Breast epithelium (tissue), 4 donors: ENCODE measurements at regions not wholly inside any gene's neighbourhood (a gene's known extent, or its start where the extent isn't known, plus 50 kb on each side); places are given as distances from the start of the nearest gene placed in this dataset.
"Not testable (repeated sequence)": the region's sequence is repeated elsewhere in the genome, so short reads cannot be mapped to it uniquely, and the experiment has no call there.

Source experiments
- DNase-seq, 2 donors: peaks; one replicate each; pipeline ENCODE4 v3.0.0-alpha.2; 2019; ENCODE audit warnings: low spot score in 2 of 2
- H3K27ac ChIP-seq, 2 donors: fragments of 200-600 bp; sonication (generic) in 1 of 2; one replicate each; pipeline ENCODE4 v1.5.1; 2016 to 2019; ENCODE audit warnings: mild to moderate bottlenecking in 1 of 2
- H3K27me3 ChIP-seq, 2 donors: fragments of 200-600 bp; sonication (generic) in 1 of 2; one replicate each; pipeline versions ENCODE4 v1.5.1 to v1.6.0; 2017 to 2019; ENCODE audit warnings: control low read depth in 1 of 2, mild to moderate bottlenecking in 1 of 2
- H3K36me3 ChIP-seq: fragments of 200-600 bp; one replicate; pipeline ENCODE4 v1.5.1; 2019
- H3K4me1 ChIP-seq, 2 donors: fragments of 200-600 bp; sonication (generic); one replicate each; pipeline ENCODE4 v1.5.1; 2016 to 2019; ENCODE audit warnings: control low read depth in 1 of 2
- H3K4me3 ChIP-seq, 3 donors: fragments of 200-600 bp; sonication (generic); 1 replicate in 2 of 3; 2 replicates in 1 of 3; pipeline ENCODE4 v1.5.1; 2016 to 2019; ENCODE audit warnings: mild to moderate bottlenecking in 3 of 3, moderate library complexity in 2 of 3
- H3K9me3 ChIP-seq, 2 donors: fragments of 200-600 bp; sonication (generic) in 1 of 2; one replicate each; pipeline ENCODE4 v1.5.1; 2016 to 2019; ENCODE audit warnings: control low read depth in 1 of 2
- POLR2A ChIP-seq: fragments of 450-650 bp; IDR thresholded peaks from one replicate; pipeline ENCODE4 v1.6.1; 2016; ENCODE audit warnings: antibody characterized with exemption, mild to moderate bottlenecking, moderate library complexity
- POLR2AphosphoS5 ChIP-seq, 3 donors: sonication (generic); formaldehyde crosslinking; IDR thresholded peaks; one replicate each; pipeline ENCODE4 v1.6.1; 2017; ENCODE audit warnings: antibody characterized with exemption in 3 of 3
- intact Hi-C: fragments of 100-400 bp; cut with DNase I; formaldehyde crosslinking; loops from one replicate; pipeline ENCODE4 v1.15.1; 2023; ENCODE audit warnings: low total_unique reads
- TF ChIP-seq, protein P1 (sequence below), 3 donors: fragments of 450-650 bp; IDR thresholded peaks; one replicate each; pipeline ENCODE4 v1.5.1; 2016 to 2017; ENCODE audit warnings: antibody characterized with exemption in 3 of 3, mild to moderate bottlenecking in 3 of 3, moderate library complexity in 3 of 3

DNA sequence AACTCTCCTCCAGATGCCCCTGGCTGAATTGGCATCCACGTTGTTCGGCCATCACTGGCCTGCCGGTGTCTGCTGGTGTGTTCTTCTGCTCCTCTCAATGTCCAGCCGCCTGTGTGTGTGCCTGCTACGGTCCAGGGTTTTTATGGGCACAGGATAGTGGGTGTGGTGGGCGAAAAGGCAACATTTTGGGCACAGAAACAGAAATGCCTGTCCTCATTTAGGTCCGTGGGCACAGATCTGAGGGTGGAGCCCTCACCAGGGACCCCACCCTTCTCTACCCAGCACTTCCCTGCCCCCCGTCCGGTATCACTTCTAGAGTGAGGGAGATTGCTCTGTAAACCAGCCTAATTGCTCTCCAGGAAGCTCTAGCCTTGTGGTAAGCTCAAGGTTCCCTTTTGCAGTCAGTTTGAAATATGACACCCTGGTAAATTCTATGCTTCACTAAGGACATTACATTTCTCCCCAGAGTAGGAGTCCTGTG lies 410.1 kb downstream of the MAT2B start:
- H3K4me3 ChIP-seq: no peak overlapping the region
- TF ChIP-seq, protein P1, sequence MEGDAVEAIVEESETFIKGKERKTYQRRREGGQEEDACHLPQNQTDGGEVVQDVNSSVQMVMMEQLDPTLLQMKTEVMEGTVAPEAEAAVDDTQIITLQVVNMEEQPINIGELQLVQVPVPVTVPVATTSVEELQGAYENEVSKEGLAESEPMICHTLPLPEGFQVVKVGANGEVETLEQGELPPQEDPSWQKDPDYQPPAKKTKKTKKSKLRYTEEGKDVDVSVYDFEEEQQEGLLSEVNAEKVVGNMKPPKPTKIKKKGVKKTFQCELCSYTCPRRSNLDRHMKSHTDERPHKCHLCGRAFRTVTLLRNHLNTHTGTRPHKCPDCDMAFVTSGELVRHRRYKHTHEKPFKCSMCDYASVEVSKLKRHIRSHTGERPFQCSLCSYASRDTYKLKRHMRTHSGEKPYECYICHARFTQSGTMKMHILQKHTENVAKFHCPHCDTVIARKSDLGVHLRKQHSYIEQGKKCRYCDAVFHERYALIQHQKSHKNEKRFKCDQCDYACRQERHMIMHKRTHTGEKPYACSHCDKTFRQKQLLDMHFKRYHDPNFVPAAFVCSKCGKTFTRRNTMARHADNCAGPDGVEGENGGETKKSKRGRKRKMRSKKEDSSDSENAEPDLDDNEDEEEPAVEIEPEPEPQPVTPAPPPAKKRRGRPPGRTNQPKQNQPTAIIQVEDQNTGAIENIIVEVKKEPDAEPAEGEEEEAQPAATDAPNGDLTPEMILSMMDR (IDR thresholded peaks at IDR 0.05): no peak
- no peak for TF ChIP-seq POLR2AphosphoS5 (IDR thresholded peaks at IDR 0.05)
- no peak for TF ChIP-seq POLR2A
- H3K36me3 ChIP-seq: no peaks in the 10 kb centered on the region
- H3K27ac ChIP-seq: no peak overlapping the region
- no peaks in the 10 kb centered on the region for H3K27me3 ChIP-seq
- peaks cover 0 to 7% of the 10 kb centered on the region in 2 donors for H3K9me3 ChIP-seq
- no peaks in the 10 kb centered on the region for H3K4me1 ChIP-seq
- intact Hi-C loops: no loop called here
- DNase-seq: no peak

DNA sequence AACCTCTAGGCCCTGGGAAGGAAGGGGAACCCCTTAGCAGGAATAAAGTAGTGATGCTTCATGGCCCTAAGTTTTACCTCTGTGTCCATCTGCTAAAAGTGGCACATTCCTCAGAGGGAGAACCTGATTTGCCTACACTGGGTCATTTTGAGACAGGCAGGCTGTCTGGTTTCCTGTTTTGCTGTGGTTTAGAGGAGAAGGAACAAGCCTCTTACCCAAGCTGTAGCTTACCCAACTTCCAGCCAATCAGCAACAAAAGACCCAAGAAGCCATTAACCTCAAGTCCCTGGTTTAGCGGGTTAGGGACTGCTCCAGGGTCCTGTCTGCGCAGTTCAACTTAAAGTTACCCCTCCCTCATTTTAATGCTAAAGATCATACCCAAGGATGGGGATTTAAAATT lies 411.0 kb downstream of the MAT2B start:
- Histone ChIP-seq H3K4me3 (no peak overlapping the region), H3K4me1 (no peaks in the 10 kb centered on the region), H3K27ac (no peak overlapping the region), H3K27me3 (no peaks in the 10 kb centered on the region), H3K36me3 (no peaks in the 10 kb centered on the region), H3K9me3 (peaks cover 0 to 10% of the 10 kb centered on the region in 2 donors)
- no peak for TF ChIP-seq POLR2A
- TF ChIP-seq, protein P1 (IDR thresholded peaks at IDR 0.05): no peak
- no peak for TF ChIP-seq POLR2AphosphoS5 (IDR thresholded peaks at IDR 0.05)
- DNase-seq: no peak
- intact Hi-C loops: no loop called here

DNA sequence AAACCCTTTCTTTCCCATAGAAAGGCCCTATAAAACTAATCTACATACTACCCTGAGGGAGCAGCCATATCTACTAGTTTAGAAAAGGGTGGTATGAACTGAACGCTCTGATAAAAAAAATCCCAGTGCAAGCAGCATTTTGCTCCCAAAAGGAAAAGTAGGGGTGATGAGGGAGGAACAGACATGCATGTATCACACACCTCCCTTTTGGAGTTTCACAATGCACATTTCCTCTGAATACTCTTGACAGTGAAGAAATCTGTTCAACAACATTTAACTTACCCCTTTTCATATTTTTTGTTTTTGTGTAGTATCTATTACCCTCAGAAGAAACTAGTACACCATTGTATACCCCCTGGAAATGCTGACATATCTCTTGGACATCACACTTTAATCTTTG lies 411.4 kb downstream of the MAT2B start:
- Histone ChIP-seq H3K4me1 (no peaks in the 10 kb centered on the region), H3K9me3 (peaks cover 0 to 10% of the 10 kb centered on the region in 2 donors), H3K4me3 (no peak overlapping the region), H3K27me3 (no peaks in the 10 kb centered on the region), H3K36me3 (no peaks in the 10 kb centered on the region), H3K27ac (no peak overlapping the region)
- no peak for TF ChIP-seq POLR2A
- TF ChIP-seq, protein P1 (IDR thresholded peaks at IDR 0.05): no peak
- no peak for DNase-seq
- intact Hi-C loops: no loop called here

DNA sequence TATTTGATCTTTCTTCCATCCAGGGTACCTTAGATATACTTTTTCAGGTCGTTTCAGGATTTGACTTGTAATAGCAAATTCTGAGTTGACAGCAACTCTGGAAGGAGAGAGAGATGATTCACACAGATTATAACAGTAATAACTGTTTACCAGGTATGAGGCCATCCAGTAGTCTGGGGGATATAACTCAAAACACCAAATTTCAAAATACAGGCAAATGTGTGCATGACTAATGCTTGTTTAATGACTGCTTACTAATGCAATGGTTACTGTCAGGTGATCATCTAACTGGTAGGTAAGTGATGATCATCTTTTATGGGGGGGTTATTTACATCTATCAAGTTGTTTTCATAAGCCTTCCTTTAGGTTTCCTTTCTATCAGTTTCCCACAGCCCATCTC lies 412.3 kb downstream of the MAT2B start:
- intact Hi-C loops: no loop called here
- H3K36me3 ChIP-seq: no peaks in the 10 kb centered on the region
- no peak overlapping the region for H3K27ac ChIP-seq
- no peaks in the 10 kb centered on the region for H3K4me1 ChIP-seq
- no peak for TF ChIP-seq POLR2AphosphoS5 (IDR thresholded peaks at IDR 0.05)
- no peak overlapping the region for H3K4me3 ChIP-seq
- no peak for DNase-seq
- H3K9me3 ChIP-seq: peaks cover 0 to 10% of the 10 kb centered on the region in 2 donors
- no peaks in the 10 kb centered on the region for H3K27me3 ChIP-seq

DNA sequence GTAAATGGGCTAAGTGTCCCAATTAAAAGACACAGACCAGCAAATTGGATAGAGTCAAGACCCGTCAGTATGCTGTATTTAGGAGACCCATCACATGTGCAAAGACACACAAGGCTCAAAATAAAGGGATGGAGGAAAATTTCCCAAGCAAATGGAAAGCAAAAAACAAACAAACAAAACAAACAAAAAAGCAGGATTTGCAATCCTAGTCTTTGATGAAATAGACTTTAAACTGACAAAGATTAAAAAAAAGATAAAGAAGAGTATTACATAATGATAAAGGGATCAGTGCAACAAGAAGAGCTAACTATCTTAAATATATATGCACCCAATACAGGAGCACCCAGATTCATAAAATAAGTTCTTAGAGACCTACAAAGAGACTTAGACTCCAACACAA lies 429.6 kb downstream of the MAT2B start:
- DNase-seq, H3K27ac ChIP-seq, H3K9me3 ChIP-seq, H3K4me1 ChIP-seq, H3K27me3 ChIP-seq, intact Hi-C loops, H3K4me3 ChIP-seq, H3K36me3 ChIP-seq: not testable (repeated sequence)

DNA sequence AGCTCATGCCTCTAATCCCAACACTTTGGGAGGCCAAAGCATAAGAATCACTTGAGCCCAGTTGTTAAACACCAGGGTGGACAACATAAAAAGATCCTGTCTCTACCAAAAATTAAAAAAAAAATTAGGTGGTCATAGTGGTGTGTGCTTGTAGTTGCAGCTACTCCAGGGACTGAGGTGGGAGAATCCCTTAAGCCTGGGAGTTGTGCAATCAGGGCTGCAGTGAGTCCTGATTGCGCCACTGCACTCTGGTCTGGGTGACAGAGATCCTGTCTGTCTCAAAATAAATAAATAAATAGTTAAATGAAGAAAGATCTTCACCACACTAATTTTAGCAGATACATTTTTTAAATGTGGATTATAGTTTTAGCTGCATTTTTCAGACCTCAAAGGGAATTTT lies 433.2 kb downstream of the MAT2B start:
- no peak for TF ChIP-seq POLR2AphosphoS5 (IDR thresholded peaks at IDR 0.05)
- no peak for TF ChIP-seq POLR2A
- TF ChIP-seq, protein P1 (IDR thresholded peaks at IDR 0.05): no peak
- no peaks in the 10 kb centered on the region for H3K4me1 ChIP-seq
- H3K4me3 ChIP-seq: no peak overlapping the region
- H3K36me3 ChIP-seq: no peaks in the 10 kb centered on the region
- no peaks in the 10 kb centered on the region for H3K27me3 ChIP-seq
- DNase-seq: no peak
- intact Hi-C loops: no loop called here
- no peak overlapping the region for H3K27ac ChIP-seq
- H3K9me3 ChIP-seq: peaks cover 0 to 4% of the 10 kb centered on the region in 2 donors
